HG03442 (cell line): ENCODE measurements at regions not wholly inside any gene's neighbourhood (a gene's known extent, or its start where the extent isn't known, plus 50 kb on each side); places are given as distances from the start of the nearest gene placed in this dataset.
"Not testable (repeated sequence)": the region's sequence is repeated elsewhere in the genome, so short reads cannot be mapped to it uniquely, and the experiment has no call there.

Experiments used
- ATAC-seq: cut with Tn5 transposase; IDR thresholded peaks from one replicate; pipeline ENCODE4 v1.9.1; 2021; ENCODE audit warnings: mild to moderate bottlenecking, moderate library complexity; ENCODE audit not compliant: unreplicated experiment

DNA sequence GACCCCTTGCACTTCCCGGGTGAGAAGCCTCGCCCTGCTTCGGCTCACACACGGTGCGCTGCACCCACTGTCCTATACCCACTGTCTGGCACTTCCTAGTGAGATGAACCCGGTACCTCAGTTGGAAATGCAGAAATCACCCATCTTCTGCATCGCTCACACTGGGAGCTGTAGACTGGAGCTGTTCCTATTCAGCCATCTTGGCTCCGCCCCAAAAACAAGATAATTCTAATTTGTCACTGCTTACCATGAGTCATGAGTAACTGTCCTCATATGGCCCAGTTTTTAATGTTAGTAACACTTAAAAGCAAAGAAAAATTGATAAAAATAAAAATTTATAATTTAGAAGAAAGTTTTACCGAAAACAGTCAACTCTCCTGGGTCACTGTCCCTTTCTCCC lies 283.3 kb upstream of the COBL start:
- ATAC-seq: not testable (repeated sequence)

DNA sequence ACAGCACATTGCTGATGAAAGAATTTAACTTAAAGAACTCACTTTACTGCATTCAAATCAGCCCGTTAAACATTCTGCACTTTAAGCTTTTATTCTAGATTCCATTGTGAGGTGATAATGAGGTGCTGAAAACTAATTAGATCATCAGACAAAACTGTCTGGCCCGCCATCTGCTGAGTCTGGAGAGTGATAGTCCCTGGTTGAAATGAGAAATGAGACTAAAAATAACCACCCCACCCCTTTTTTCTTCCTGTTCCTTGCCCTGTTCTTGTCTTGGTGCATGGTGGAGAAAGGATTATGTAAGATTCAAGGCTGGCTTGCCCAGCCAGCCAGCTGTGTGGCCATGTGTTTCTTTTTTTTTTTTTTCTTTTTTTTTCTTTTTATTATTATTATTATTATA lies 277.0 kb upstream of the COBL start:
- no peak for ATAC-seq

DNA sequence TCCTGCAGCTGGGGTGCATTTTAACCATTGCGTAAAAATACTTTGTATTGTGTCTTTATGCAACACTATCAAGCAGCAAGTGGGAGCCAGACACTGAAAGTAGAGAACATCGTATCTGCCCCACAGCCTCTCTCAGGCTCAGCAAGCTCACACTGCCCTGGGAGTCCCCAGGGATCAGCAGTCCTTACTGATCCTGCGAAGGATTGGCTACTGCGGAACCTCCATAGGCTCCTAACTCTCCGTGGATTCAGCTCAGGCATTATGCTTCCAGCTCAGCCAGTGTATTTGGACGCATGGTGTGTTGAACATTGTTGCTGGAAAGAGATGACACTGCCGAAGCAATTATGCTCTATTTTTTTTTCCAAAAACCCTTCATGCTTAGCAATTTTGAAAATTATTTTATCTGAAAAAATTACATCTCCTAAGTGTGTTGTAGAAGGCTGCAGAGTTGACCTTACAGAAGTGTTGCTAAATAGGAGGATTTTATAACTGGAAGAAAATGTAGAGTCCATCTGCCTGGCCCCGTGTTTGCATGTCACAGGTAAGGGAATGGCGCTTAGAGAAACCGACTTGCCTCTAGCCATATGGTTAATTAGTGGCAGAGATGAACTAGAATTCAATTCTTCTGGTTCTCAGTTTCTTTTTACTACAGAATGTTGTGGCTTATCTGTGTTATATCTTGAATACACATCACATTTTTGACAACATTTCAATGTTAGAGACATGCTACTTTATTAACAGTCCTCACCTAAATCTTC lies 276.4 kb upstream of the COBL start:
- ATAC-seq: no peak

DNA sequence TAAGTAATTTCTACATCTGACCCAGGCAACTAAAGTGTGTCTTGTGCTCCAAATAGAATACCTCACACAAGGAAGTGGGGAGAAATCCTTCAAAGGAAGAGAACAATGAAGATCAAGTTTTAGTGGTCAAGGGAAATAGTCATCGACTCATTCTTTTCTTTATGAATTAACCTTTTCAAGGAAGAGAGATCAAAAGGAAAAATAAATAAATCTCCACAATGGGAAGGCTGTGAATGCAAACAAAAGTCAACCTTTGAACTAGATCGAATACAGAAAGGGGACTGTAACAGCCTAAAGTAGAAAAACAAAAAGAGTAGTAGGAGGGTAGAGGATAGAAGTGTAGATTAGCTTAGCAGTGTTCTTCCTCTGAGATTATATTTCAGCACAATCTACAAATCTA lies 274.6 kb upstream of the COBL start:
- ATAC-seq: no peak

DNA sequence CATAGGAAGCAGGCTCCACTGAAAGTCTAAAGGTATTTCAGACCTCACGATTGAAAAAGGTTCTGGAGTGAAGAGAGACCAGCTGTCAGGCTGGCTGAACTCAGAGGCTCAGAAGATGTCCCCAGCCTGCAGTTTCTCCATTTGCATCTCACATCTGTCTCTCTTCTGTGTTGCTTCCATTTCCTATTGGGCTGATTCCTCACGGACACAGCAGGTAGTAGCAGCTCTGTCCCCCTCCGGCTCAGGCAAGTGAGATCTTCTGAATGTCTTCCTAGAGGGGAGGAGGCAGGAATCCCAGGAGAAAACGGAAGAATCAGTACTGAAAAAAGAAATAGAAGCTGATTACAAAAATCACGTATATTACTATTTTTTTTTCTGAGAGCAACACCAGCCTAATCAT lies 274.1 kb upstream of the COBL start:
- ATAC-seq: no peak

DNA sequence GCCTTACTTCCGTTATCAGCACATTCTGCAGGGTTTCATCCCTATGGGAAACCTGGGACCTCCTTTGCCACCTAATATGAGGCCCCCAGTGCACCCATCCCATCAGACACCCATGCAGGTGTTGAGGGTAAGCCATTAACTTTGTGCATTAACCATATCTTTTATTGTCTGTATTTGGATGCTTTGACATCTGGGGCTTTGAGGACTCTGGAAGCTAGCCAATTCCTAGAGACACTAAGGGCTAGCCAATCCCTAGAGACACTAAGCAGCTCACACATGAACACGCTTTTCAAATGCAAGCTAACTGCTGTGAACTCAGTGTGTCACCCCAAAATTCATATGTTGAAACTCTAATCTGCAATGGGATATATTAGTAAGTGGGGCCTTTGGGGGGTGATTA lies 272.5 kb upstream of the COBL start:
- ATAC-seq: no peak

DNA sequence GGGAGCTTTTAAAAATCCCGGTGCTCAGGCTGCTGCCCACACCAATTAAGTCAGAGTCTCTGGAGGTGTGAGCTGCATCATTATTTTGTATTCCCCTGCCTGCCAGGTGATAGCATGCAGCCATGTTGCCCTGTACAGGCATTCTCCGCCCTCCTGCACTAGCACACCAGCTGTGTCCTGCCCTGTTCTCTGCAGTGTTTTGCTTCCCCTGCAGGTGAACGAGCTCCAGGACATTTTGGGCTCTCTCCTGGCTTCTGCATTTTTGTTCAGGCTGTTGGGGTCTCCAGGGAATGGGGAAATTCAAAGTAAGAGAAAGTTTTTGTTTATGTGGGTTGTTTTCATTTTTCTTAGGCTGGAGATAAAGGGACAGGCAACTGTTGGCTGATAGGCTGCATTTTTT lies 271.0 kb upstream of the COBL start:
- no peak for ATAC-seq

DNA sequence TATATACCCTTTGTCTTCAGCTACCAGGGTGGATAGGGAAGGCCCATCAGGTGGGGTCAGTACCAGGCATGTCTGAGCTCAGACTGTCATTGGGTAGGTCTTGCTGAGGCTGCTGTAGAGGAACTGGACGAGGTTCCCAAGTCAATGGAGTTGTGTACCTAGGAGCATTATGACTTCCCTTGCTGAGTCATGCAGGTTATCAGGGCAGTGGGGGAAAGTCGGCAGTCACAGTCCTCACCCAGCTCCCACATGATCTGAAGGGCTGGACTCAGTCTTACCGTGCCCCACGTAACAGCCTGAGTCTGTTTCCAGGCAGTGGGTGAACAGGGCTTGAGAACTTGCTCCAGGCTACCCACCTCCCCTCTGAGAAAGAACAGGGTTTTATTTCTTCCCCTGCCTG lies 260.8 kb upstream of the COBL start:
- no peak for ATAC-seq

DNA sequence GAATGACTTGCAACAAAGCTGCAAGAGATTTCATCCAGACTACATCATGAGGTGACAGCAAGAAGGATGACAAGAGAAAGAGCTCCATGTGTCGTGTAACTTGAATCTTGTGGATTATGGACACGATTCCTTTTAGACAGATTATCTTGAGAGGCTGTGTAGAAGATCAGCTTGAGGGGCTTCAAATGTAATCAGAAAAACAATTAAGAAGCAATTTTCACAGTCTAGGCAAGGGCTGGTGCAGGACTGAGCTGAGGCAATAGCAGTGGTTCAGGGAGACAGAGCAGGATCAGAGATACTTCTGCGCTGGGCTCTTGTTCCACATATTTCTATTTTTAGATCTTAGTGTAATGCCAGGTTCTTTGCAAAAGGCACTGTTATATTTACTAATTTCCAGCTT lies 253.0 kb upstream of the COBL start:
- ATAC-seq: no peak

DNA sequence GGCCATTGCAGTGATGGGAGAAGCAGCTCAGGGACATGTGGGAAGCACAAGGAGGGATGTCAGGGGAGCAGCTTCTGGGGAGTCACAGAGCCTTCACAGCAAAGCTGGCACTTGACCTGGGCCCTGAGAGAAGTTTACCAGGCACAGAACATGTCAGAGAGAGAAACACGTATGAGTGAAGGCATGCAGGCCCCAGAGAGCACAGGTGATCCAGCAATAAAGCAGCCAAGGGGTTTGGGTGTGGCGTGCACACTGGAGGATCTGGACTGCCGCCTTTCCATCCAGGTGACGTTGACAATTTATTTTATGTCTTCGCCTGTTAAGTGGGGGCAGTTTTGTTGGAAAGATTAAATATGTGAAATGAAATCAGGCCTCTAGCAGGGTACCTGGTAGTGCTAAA lies 252.6 kb upstream of the COBL start:
- ATAC-seq: no peak

DNA sequence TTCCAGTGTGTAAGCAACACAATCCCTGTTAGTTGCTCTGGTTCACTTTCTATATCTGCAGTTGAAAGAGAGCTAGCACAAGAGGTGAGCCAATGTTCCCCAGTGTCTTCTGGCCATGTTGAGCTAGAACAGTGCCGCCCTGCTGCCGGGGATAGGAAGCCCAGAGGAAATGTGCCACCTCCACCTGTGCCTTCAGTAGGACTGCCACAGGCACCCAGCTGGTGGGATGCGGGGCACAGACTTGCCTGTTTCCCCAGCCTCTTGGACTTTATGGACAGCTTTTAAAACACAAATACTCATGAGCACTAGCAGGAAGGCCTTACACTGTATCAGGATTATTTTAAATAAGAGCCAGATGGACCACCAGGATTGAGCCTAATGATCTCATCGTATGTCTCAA lies 234.5 kb upstream of the COBL start:
- no peak for ATAC-seq

DNA sequence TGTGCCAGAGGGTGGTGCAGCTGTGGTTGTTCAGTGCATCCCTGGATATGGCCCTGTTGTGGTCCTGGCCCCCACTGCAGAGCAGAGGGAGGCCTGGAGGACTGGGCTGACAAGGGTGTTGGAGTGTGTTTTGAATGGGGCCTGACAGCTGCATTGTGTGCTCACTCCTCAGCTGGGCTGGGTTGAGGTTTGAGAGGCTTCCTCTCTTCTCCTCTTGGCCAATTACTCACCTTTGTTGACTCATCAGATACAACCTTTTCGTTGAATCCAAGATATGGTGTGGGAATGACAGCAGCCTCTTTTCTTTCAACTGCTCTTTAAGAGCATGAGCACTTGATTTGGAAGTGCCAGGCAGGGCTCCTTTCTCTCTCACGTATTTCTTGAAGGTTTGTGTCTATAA lies 228.5 kb upstream of the COBL start:
- ATAC-seq: no peak

DNA sequence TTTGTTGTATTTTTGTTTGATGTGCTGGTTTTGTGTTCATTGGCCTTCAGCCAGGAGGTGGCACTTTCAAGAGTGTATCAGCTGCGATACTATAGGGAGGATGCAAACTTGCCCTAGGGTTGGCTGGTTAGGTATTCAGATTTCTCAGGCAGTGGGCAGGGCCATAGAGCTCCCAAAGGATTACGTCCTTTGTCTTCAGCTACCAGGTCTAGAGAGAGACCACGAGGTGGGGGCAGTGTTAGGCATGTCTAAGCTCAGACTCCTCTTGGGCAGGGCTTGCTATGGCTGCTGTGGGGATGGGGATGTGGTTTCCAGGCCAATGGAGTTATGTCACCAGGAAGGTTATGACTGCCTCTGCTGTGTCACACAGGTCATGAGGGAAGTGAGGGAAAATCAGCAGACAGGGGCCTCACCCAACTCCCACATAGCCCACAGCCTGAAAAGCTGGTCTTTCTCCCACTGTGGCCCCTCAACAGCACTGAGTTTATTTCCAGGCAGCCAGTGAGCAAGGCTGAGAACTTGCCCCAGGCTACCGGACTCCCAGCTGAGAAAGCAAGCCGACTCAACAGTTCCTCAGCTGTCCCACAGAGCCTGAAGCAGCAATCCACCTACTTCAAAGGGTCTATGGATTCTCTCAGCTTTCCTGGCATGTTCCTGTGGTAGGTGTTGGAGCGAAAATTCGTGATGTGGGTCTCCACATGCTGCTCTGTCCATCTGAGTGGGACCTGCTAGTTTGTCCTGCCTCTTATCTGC lies 227.4 kb upstream of the COBL start:
- ATAC-seq: no peak

DNA sequence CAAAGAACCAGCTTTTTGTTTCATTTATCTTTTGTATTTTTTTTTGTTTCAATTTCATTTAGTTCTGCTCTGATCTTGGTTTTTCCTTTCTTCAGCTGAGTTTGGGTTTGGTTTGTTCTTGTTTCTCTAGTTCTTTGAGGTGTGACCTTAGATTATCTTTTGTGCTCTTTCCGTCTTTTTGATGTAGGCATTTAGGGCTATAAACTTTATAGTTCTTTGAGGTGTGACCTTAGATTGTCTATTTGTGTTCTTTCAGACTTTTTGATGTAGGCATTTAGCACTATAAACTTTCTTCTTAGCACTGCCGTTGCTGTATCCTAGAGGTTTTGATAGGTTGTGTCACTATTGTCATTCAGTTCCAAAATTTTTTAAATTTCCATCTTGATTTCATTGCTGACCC lies 224.3 kb upstream of the COBL start:
- not testable (repeated sequence) for ATAC-seq

DNA sequence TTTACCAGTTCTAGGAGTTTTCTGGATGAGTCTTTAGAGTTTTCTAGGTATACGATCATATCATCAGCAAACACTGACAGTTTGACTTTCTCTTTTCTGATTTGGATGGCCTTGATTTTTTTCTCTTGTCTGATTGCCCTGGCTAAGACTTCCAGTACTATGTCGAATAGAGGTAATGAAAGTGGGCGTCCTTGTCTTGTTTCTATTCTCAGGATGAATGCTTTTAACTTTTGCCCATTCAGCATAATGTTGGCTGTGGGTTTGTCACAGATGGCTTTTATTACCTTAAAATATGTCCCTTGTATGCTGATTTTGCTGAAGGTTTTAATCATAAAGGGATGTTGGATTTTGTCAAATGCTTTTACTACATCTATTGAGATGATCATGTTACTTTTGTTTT lies 223.2 kb upstream of the COBL start:
- ATAC-seq: no peak

DNA sequence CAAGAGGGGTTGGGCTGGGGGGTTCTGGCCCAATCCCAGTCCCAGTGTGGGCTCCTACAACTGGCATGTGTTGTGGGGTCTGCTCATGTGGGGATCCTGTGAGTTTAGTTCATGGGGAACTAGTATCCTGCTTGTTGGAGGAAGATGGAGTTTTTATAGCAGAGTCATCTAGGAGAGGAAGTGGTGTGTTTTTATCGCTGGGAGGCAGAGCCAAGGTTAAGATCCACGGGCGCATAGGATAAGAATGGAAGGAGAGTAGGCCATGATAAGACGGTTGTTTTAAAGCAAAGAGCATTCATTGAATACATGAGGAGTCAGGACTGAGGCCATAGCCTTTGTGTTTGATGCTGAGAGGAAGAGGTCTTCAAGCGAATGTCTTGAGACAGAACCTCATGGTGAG lies 211.6 kb upstream of the COBL start:
- ATAC-seq: no peak

DNA sequence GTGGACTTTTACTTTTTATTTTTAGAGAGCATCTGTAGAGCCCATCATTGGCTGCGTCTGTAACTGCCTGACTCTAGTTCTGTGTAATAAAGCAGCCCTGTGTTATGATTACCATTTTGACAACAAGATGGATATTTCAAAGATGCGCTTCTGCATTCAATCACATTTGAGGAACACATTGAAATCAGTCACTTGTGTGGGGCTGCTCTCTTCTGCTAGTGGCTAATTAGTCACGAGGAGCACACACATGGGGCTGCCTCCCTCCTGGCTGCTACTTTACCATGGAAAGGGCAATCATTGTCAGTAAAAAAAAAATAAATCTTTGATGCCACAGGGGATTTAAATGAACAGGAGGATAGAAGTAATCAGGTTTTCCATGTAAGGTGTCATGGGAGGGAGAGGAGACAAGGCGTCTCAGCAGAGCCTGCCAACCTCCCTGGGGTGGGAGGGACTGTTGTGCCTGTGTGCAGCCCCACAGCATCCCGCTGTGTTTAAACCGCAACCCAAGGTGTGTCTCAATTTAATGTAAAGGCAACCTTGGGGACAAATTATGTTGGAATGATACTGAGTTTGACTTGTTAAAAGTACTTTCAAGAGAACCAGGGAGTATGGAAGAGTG lies 205.2 kb upstream of the COBL start:
- no peak for ATAC-seq

DNA sequence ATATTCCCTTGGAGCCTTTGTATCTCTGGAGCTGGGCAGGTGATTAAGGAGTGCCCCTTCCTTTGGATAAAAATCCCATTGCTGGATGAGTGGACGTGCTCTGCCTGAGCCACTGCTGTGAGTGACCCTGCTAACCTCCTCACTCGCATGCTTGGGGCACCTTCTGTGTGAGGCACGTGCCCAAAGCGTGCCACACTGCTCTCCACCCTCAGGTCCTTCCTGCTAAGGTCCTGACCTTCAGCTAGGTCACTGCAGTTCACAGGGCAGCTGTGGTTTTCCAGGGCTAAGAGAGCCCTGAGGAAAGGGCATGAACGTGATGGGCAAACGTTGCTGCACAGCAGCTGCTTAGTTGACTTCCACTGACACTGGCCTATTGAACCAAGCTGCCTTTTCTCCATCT lies 204.4 kb upstream of the COBL start:
- no peak for ATAC-seq

DNA sequence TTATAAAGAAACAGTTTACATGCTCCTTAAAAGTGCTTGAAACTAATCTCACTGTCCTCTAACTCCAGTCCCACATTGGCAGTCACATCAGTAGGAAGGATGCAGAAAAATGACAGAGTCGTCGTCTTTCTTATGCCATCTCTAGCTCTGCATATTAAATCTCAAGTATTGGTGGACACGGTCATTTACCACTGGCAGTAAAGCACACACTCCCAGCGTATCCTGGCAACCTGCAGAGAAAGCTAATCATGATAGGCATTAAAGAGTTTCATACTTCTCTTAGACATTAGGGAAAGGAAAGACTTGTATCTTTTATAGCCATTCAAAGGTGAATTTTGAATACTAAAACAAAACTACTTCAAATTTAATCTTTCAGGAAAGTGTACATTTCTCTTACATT lies 202.0 kb upstream of the COBL start:
- no peak for ATAC-seq

DNA sequence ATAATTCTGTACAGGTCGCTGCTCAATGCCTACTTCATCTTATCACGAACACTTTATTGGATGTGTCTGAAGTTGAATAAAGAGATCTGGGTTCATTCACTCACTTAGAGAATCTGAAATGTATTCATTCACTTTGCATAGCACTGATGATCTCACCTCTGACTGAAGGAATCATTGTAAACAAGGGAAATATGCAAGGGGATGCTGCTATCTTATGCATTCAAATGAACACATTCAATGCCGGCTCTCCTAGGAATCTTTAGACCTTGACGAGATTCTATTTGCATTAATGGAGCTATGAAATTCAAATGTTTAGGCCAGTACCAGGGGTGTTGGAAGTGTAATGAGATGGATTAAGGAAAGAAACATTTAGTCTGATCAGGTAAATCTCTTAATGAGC lies 200.6 kb upstream of the COBL start:
- no peak for ATAC-seq

DNA sequence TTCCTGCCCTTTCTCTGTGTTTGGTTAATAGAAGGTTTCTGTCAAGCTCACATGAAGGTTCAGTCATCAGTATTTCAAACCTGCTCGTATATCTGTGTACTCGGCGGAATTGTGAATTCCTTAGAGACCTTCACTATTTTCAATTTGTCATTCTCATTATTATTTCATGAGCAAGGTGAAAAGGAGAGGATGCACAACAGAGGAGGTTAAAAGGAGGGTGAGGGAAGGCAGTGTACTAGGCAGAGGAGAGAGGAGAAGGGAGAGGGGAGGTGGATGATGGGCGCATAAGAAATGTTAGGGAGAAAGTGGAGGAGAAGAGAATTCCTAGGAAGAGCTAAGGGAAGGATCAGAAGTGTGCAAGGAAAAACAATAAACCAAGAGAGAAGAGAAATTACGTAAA lies 185.0 kb upstream of the COBL start:
- no peak for ATAC-seq

DNA sequence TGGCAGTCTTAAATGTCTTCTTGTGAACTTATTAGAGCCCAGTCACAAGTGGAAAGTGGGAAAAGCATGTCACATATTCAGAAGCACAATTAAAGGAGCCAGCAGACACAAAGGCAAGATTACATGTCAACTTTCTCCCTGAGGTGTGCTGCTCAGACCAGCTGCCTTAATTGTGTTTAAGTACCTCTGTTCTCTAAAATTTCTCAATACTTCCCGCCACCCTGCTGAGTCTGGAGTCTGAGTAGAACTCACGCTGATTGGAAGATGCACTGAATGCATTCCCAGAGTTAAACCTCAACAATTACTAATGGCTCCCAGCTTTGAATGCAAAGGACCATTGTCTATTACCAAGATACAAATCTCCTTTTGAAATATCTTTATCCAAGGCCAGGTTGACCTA lies 166.4 kb upstream of the COBL start:
- no peak for ATAC-seq
